HFF-Myc (cell line): ENCODE measurements at regions not wholly inside any gene's neighbourhood (a gene's known extent, or its start where the extent isn't known, plus 50 kb on each side); places are given as distances from the start of the nearest gene placed in this dataset.

Experiments used
- DNase-seq: peaks from one replicate; pipeline ENCODE4 v3.0.0-alpha.2; 2011; ENCODE audit warnings: low read depth; ENCODE audit errors: extremely low read depth
- H3K4me3 ChIP-seq: replicated peaks from 2 replicates; pipeline ENCODE4 v1.5.1; 2011; ENCODE audit warnings: low read depth, mild to moderate bottlenecking, control low read depth, low read length
- CTCF ChIP-seq: IDR thresholded peaks from 2 replicates; pipeline ENCODE4 v1.5.1; 2012; ENCODE audit warnings: mild to moderate bottlenecking, low read depth, low read length, control low read depth; ENCODE audit errors: missing control alignments

- no peak overlapping the region for H3K4me3 ChIP-seq
- no peak for TF ChIP-seq CTCF
- DNase-seq: no peak
Measured at GRCh38 chr12:30200864-30201263, 417.1 kb upstream of the TMTC1 start.

DNA sequence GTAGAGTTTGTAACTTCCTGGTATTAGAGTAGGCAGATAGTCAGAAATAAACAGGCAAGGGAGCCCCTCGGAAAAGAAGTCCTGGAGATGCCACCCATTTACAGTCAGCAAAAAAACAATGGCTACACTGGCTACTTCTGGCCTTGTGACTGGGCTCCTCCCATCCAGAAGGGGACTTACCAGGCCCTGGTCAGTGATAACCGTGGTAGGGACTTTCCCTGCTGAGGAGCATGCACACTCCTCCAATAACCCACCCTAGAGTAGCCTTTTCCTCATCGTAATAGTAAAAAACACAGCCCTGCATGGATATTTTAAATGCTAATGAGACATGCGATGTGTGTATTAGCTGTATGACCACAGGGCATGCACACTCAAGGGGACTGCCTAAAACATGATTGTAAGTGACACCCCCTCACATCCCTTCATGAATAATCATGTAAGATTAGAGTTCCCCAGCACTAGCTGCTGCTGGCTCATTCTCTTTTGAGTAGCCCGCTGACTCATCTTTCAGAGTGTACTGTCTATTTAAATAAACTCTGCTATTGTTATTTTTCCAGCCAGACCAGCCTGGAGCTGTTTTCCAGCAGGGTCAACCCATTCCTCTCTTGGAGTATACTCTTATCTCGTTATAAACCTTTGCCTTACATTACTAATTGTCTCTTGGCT, 413.8 kb upstream of the TMTC1 start:
- no peak for DNase-seq
- H3K4me3 ChIP-seq: no peak overlapping the region
- no peak for TF ChIP-seq CTCF

DNA sequence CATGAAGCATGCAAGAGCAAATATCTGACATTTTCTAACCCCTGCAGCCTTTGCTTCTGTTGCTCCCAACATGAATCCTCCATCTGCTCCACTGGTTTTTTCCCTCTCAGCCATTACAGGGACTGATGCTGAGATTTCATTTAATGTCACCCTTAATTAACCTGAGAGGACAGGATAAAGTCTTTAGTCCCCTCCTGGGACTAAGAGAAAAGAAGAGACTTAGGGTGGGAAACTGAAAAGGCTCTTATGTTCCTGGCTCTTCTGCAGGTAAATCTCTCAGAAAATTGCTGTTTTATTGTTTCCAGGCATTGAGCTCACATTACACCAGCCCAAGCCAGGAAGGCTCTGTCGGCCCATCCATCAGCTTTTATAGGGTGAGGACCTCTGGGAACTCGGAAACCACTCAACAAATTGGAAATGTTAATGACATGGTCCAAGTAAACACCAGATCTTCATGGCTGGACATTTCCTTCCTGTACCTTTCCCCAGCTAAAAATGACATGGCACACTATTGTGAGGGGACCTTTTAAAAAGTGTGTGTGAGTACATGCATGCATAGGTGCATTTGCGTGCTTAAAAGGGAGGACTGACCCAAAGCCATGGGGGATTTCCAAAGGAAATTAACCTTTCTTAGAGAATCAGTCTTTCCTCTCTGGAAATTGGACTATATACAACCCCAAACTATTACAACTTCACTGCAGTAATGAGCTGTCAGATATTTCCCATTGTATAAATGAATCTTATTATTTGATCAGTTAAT, 408.1 kb upstream of the TMTC1 start:
- TF ChIP-seq CTCF: no peak
- no peak for DNase-seq

GRCh38 chr12:30188602-30189326, 405.0 kb upstream of the TMTC1 start:
- no peak overlapping the region for H3K4me3 ChIP-seq
- TF ChIP-seq CTCF: no peak
- DNase-seq: no peak

More for the DNA sequence above, 408.1 kb upstream of the TMTC1 start:
- H3K4me3 ChIP-seq: no peak overlapping the region

GRCh38 chr12:30187426-30187825, 403.7 kb upstream of the TMTC1 start:
- TF ChIP-seq CTCF: no peak
- DNase-seq: no peak
- no peak overlapping the region for H3K4me3 ChIP-seq

DNA sequence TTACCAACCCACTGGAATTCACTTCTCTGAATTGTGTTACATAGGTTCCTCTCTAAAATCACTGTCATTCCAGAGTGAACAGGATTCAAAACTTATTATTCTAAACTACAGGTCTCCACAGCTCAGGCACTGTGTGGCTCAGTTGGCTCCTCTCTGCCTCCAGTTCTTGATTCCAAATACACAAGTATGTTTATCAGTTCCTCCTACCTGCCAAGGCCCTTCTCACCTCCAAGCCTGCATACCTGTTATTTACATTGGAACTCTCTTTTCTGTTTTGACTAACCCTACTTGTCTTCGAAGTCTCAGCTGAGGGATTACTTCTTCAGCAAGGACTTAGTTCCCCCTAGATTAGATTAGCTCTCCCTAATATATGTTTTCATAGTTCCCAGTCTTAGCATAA, 397.6 kb upstream of the TMTC1 start:
- no peak overlapping the region for H3K4me3 ChIP-seq
- DNase-seq: no peak
- TF ChIP-seq CTCF: no peak
